Astrocyte (in vitro differentiated cells and primary cell): ENCODE measurements at regions not wholly inside any gene's neighbourhood (a gene's known extent, or its start where the extent isn't known, plus 50 kb on each side); places are given as distances from the start of the nearest gene placed in this dataset.
A peak's percentile ranks its signal among the peaks of the same experiment; 100 is the strongest.

Experiments used
- DNase-seq: peaks from one replicate; pipeline ENCODE4 v3.0.0-alpha.2; 2010; ENCODE audit warnings: low read depth
- FAIRE-seq: peaks from 2 replicates; lab custom pipeline; 2011; peaks lifted over from hg19 to GRCh38; lab: Jason Lieb, UNC
- H2AFZ ChIP-seq: 2 replicates; pipeline ENCODE4 v1.6.0; 2012; ENCODE audit warnings: low read depth, low read length, inconsistent platforms
- H3K27ac ChIP-seq: 2 replicates; pipeline ENCODE4 v1.5.1; 2011; ENCODE audit warnings: low read depth, low read length, inconsistent platforms
- H3K27me3 ChIP-seq: 2 replicates; pipeline ENCODE4 v1.6.0; 2011; ENCODE audit warnings: low read length, inconsistent platforms; ENCODE audit not compliant: insufficient read depth
- H3K36me3 ChIP-seq: 2 replicates; pipeline ENCODE4 v1.5.1; 2011; ENCODE audit warnings: low read length, inconsistent platforms; ENCODE audit not compliant: insufficient read depth
- H3K4me1 ChIP-seq: 2 replicates; pipeline ENCODE4 v1.5.1; 2011; ENCODE audit warnings: low read length, inconsistent platforms; ENCODE audit not compliant: insufficient read depth
- H3K4me2 ChIP-seq: 2 replicates; pipeline ENCODE4 v1.6.0; 2012; ENCODE audit warnings: low read length, inconsistent platforms
- H3K4me3 ChIP-seq: 2 replicates; pipeline ENCODE4 v1.5.1; 2011; ENCODE audit warnings: low read depth, mild to moderate bottlenecking, low read length, inconsistent platforms; ENCODE audit not compliant: insufficient read depth
- H3K79me2 ChIP-seq: 2 replicates; pipeline ENCODE4 v1.6.0; 2012; ENCODE audit warnings: mild to moderate bottlenecking, low read length, inconsistent platforms; ENCODE audit not compliant: insufficient read depth
- H3K9ac ChIP-seq: 2 replicates; pipeline ENCODE4 v1.6.0; 2012; ENCODE audit warnings: mild to moderate bottlenecking, low read length, inconsistent platforms
- H3K9me3 ChIP-seq: 2 replicates; pipeline ENCODE4 v1.5.1; 2012; ENCODE audit warnings: low read depth, mild to moderate bottlenecking, low read length, inconsistent platforms; ENCODE audit not compliant: insufficient read depth
- H4K20me1 ChIP-seq: 2 replicates; pipeline ENCODE4 v1.6.0; 2012; ENCODE audit warnings: low read length, inconsistent platforms; ENCODE audit not compliant: insufficient read depth
- H3K27ac Mint-ChIP-seq: one replicate; pipeline ENCODE4 v1.8.0; 2021; ENCODE audit warnings: mild to moderate bottlenecking, mixed read lengths; ENCODE audit not compliant: unreplicated experiment
- H3K27me3 Mint-ChIP-seq: one replicate; pipeline ENCODE4 v1.8.0; 2021; ENCODE audit warnings: low read depth, mixed read lengths; ENCODE audit not compliant: unreplicated experiment
- H3K36me3 Mint-ChIP-seq: one replicate; pipeline ENCODE4 v1.8.0; 2021; ENCODE audit warnings: low read depth, mixed read lengths; ENCODE audit not compliant: unreplicated experiment
- H3K4me1 Mint-ChIP-seq: one replicate; pipeline ENCODE4 v1.8.0; 2021; ENCODE audit warnings: low read depth, mixed read lengths; ENCODE audit not compliant: unreplicated experiment
- H3K4me3 Mint-ChIP-seq: one replicate; pipeline ENCODE4 v1.8.0; 2021; ENCODE audit warnings: mild to moderate bottlenecking, moderate library complexity, mixed read lengths; ENCODE audit not compliant: unreplicated experiment
- H3K9me3 Mint-ChIP-seq: one replicate; pipeline ENCODE4 v1.8.0; 2021; ENCODE audit warnings: mild to moderate bottlenecking, mixed read lengths; ENCODE audit not compliant: unreplicated experiment
- CTCF ChIP-seq: IDR thresholded peaks from 2 replicates; pipeline ENCODE4 v1.5.1; 2011; ENCODE audit warnings: low read depth, mild to moderate bottlenecking, inconsistent platforms, low read length, moderate library complexity; ENCODE audit not compliant: insufficient read depth
- EZH2 ChIP-seq: IDR thresholded peaks from 2 replicates; pipeline ENCODE4 v1.6.1; 2012; ENCODE audit warnings: mild to moderate bottlenecking, low read length, inconsistent platforms; ENCODE audit not compliant: insufficient read depth

- Histone ChIP-seq H4K20me1 (no peaks in the 10 kb centered on the region), H3K27ac (no peak overlapping the region), H3K9me3 (no peaks in the 10 kb centered on the region), H3K27me3 (no peaks in the 10 kb centered on the region), H3K36me3 (no peaks in the 10 kb centered on the region), H3K9ac (no peak overlapping the region), H3K79me2 (no peaks in the 10 kb centered on the region), H3K4me1 (no peaks in the 10 kb centered on the region), H2AFZ (no peak overlapping the region), H3K4me3 (no peak overlapping the region), H3K4me2 (no peak overlapping the region)
- no peak for TF ChIP-seq CTCF
- TF ChIP-seq EZH2 = no peak
- H3K27me3 Mint-ChIP-seq = no peaks in the 10 kb centered on the region
- no peak overlapping the region for H3K4me3 Mint-ChIP-seq
- H3K4me1 Mint-ChIP-seq = no peaks in the 10 kb centered on the region
- FAIRE-seq = no peak
- peaks cover 4% of the 10 kb centered on the region for H3K9me3 Mint-ChIP-seq
- H3K27ac Mint-ChIP-seq = no peak overlapping the region
- peak; percentile 4 for DNase-seq
- H3K36me3 Mint-ChIP-seq = no peaks in the 10 kb centered on the region
These were observed 184.7 kb downstream of the TMA16 start for GRCh38 chr4:163679189-163679588.

GRCh38 chr4:163680386-163681098, 186.1 kb downstream of the TMA16 start:
- no peaks in the 10 kb centered on the region for H3K9me3 ChIP-seq
- no peaks in the 10 kb centered on the region for H3K36me3 Mint-ChIP-seq
- H3K27ac Mint-ChIP-seq = no peak overlapping the region
- no peaks in the 10 kb centered on the region for H3K27me3 Mint-ChIP-seq
- no peaks in the 10 kb centered on the region for H4K20me1 ChIP-seq
- H3K36me3 ChIP-seq = no peaks in the 10 kb centered on the region
- no peaks in the 10 kb centered on the region for H3K4me1 ChIP-seq
- FAIRE-seq (no peak), DNase-seq (no peak)
- no peak overlapping the region for H3K4me2 ChIP-seq
- no peaks in the 10 kb centered on the region for H3K4me1 Mint-ChIP-seq
- H3K79me2 ChIP-seq = no peaks in the 10 kb centered on the region
- H3K4me3 ChIP-seq = no peak overlapping the region
- no peak overlapping the region for H3K4me3 Mint-ChIP-seq
- H3K27ac ChIP-seq = no peak overlapping the region
- TF ChIP-seq CTCF = no peak
- TF ChIP-seq EZH2 = no peak
- no peak overlapping the region for H2AFZ ChIP-seq
- H3K9me3 Mint-ChIP-seq = peaks cover 4% of the 10 kb centered on the region
- H3K9ac ChIP-seq = no peak overlapping the region
- no peaks in the 10 kb centered on the region for H3K27me3 ChIP-seq

GRCh38 chr4:163681208-163681821, 186.8 kb downstream of the TMA16 start:
- H3K36me3 Mint-ChIP-seq = no peaks in the 10 kb centered on the region
- H3K9me3 Mint-ChIP-seq = peaks cover 4% of the 10 kb centered on the region
- Histone ChIP-seq H3K9me3 (no peaks in the 10 kb centered on the region), H4K20me1 (no peaks in the 10 kb centered on the region), H3K4me3 (no peak overlapping the region), H3K79me2 (no peaks in the 10 kb centered on the region), H3K27ac (no peak overlapping the region), H3K4me1 (no peaks in the 10 kb centered on the region), H3K36me3 (no peaks in the 10 kb centered on the region), H2AFZ (no peak overlapping the region), H3K4me2 (no peak overlapping the region), H3K27me3 (no peaks in the 10 kb centered on the region), H3K9ac (no peak overlapping the region)
- FAIRE-seq (no peak), DNase-seq (no peak)
- H3K4me1 Mint-ChIP-seq = no peaks in the 10 kb centered on the region
- no peak overlapping the region for H3K4me3 Mint-ChIP-seq
- no peaks in the 10 kb centered on the region for H3K27me3 Mint-ChIP-seq
- no peak for TF ChIP-seq EZH2
- TF ChIP-seq CTCF = peak; percentile 48
- no peak overlapping the region for H3K27ac Mint-ChIP-seq
